ENCODE measurements at regions not wholly inside any gene's neighbourhood (a gene's known extent, or its start where the extent isn't known, plus 50 kb on each side); places are given as distances from the start of the nearest gene placed in this dataset.

DNA sequence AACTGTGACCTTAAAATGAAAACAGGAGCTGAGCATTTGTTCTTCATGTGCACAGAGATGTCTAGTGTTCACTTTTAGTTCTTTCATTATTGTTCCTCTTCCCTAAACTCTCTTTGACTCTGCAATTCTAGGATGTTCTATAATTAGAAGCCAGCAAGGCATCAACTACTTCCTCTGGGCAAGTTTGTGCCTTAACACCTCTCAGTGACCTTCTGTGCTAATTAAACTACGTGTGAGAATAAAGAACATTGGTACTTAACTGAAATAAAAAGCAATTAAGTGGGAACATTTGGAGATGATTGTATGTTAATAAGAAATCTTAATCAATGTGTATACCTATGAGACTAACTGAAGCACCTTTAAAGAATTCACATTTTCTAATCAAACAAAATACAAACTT is 242.8 kb downstream of the RASEF start:
- FAIRE-seq: no peak

More for the DNA sequence above, 242.8 kb downstream of the RASEF start:
- no peak for ATAC-seq
- BruUV-seq (replicated peaks): no TSS peak
- no peak overlapping the region for H3K4me2 ChIP-seq (ENCODE audit: insufficient read depth, low read length)
- intact Hi-C loops (cut with micrococcal nuclease) (no loop called here), in situ Hi-C loops (cut with MboI) (no loop called here)
- CTCF ChIA-PET (ENCODE audit: low intra/inter-chr PET ratio): no interaction called here
- WGBS (ENCODE audit: insufficient coverage, low coverage, missing lambda C conversion rate): 0% methylated on average over 1 of the region's 1 CpG
- no peaks in the 10 kb centered on the region for H3K27me3 ChIP-seq (ENCODE audit: control insufficient read depth in 2 of 2, insufficient read depth in 2 of 2, low read length in 2 of 2)
- H3K79me2 ChIP-seq (ENCODE audit: control insufficient read depth, insufficient read depth, low read length): no peaks in the 10 kb centered on the region
- no peak overlapping the region for H3K27ac ChIP-seq (ENCODE audit: extremely low read depth, low read depth, low read length)
- no peaks in the 10 kb centered on the region for H3K4me1 ChIP-seq (replicated peaks in 1 of 2; ENCODE audit: control insufficient read depth in 2 of 2, insufficient read depth in 2 of 2, low read length in 2 of 2)
- H3K9me3 ChIP-seq (replicated peaks; ENCODE audit: control insufficient read depth, insufficient read depth, low read depth, low read length): no peaks in the 10 kb centered on the region
- no peak overlapping the region for H3K9ac ChIP-seq (ENCODE audit: insufficient read depth in 1 of 2, low read depth in 2 of 2, low read length in 2 of 2)
- no peak overlapping the region for H3K4me3 ChIP-seq
- H3K36me3 ChIP-seq (ENCODE audit: control insufficient read depth, insufficient read depth, low read length): no peaks in the 10 kb centered on the region
- no peak overlapping the region for H2AFZ ChIP-seq (ENCODE audit: low read depth, low read length)
- no peak for DNase-seq (ENCODE audit: extremely low read depth in 1 of 4, low spot score in 3 of 4)
- H4K20me1 ChIP-seq (replicated peaks; ENCODE audit: control insufficient read depth, insufficient read depth, low read length): no peaks in the 10 kb centered on the region
- POLR2A ChIA-PET: no interaction called here
- TF ChIP-seq EGR1 (conservative IDR thresholded peaks at IDR 0.05): no peak
- TF ChIP-seq RBBP5 (IDR thresholded peaks at IDR 0.05; ENCODE audit: borderline replicate concordance, insufficient read depth, low read length, poor library complexity, severe bottlenecking): no peak
- no peak for TF ChIP-seq ZBTB1 (CRISPR knock-in tag; IDR thresholded peaks at IDR 0.05; ENCODE audit: borderline replicate concordance, low read depth)
- TF ChIP-seq ETV5 (CRISPR knock-in tag; IDR thresholded peaks at IDR 0.05; ENCODE audit: low read depth): no peak
- no peak for TF ChIP-seq PML (IDR thresholded peaks at IDR 0.05; ENCODE audit: low read length)
- TF ChIP-seq ZNF518B (CRISPR knock-in tag; IDR thresholded peaks at IDR 0.05): no peak
- TF ChIP-seq HDAC2 (IDR thresholded peaks at IDR 0.05): no peak
- H3K9me1 ChIP-seq (ENCODE audit: control insufficient read depth, insufficient read depth, low read length): no peaks in the 10 kb centered on the region

Data from K562 (cell line).